Ovary (tissue), 7 donors: ENCODE measurements at regions not wholly inside any gene's neighbourhood (a gene's known extent, or its start where the extent isn't known, plus 50 kb on each side); places are given as distances from the start of the nearest gene placed in this dataset.

Experiments
- DNase-seq, 5 donors: peaks; one replicate each; pipeline ENCODE4 v3.0.0-alpha.2; 2019 to 2020
- H3K27ac ChIP-seq, 2 donors: fragments of 200-600 bp; one replicate each; pipeline versions ENCODE4 v1.5.1 to v1.8.0; 2019 to 2022
- H3K27me3 ChIP-seq: fragments of 200-600 bp; one replicate; pipeline ENCODE4 v1.8.0; 2022
- H3K36me3 ChIP-seq: fragments of 200-600 bp; sonication (generic); one replicate; pipeline ENCODE4 v1.5.1; 2019
- H3K4me1 ChIP-seq: one replicate; pipeline ENCODE4 v1.8.1; 2013; ENCODE audit warnings: mild to moderate bottlenecking, moderate library complexity; ENCODE audit not compliant: insufficient read depth
- H3K4me3 ChIP-seq: fragments of 200-600 bp; sonication (generic); one replicate; pipeline ENCODE4 v1.5.1; 2017
- H3K9me3 ChIP-seq, 2 donors: fragments of 200-600 bp in 1 of 2; sonication (generic) in 1 of 2; one replicate each; pipeline versions ENCODE4 v1.5.1 to v1.8.1; 2013 to 2019; ENCODE audit warnings: mild to moderate bottlenecking in 1 of 2, moderate library complexity in 1 of 2
- EP300 ChIP-seq: sonication (generic); formaldehyde crosslinking; IDR thresholded peaks from one replicate; pipeline ENCODE4 v1.6.1; 2017; ENCODE audit warnings: antibody characterized with exemption
- POLR2A ChIP-seq: fragments of 450-650 bp; IDR thresholded peaks from one replicate; pipeline ENCODE4 v1.6.1; 2017; ENCODE audit warnings: antibody characterized with exemption, mild to moderate bottlenecking, moderate library complexity
- whole genome bisulfite sequencing, 3 donors: extraction: QIAGEN DNeasy Blood & Tissue Kit in 1 of 3; methylation state at CpG; one replicate each; pipeline versions ENCODE4 v1.1.5 to v1.1.7; 2013 to 2017; 5-methylcytosine and 5-hydroxymethylcytosine counted together
- intact Hi-C, 4 donors: fragments of 100-400 bp; cut with DNase I; formaldehyde crosslinking; loops; one replicate each; pipeline versions ENCODE4 v1.11.0 to v1.15.1; 2022 to 2023
- TF ChIP-seq, protein P1 (sequence below), 3 donors: fragments of 450-650 bp in 2 of 3; fragments of 200-600 bp in 1 of 3; IDR thresholded peaks; one replicate each; pipeline versions ENCODE4 v1.5.1 to v1.8.0; 2016 to 2022; ENCODE audit warnings: antibody characterized with exemption in 3 of 3, mild to moderate bottlenecking in 1 of 3
- donor health status: DM: no; HTN: no; CAD: no; lungs with moderate emphysema.
- donor health status: DM: no; HTN: no; CAD: no.
- donor health status: Bipolar disorder and iron deficiency.
- donor health status: DM: no; HTN: no; CAD: no.
- donor health status: DM: yes; HTN: yes; CAD: no.

DNA sequence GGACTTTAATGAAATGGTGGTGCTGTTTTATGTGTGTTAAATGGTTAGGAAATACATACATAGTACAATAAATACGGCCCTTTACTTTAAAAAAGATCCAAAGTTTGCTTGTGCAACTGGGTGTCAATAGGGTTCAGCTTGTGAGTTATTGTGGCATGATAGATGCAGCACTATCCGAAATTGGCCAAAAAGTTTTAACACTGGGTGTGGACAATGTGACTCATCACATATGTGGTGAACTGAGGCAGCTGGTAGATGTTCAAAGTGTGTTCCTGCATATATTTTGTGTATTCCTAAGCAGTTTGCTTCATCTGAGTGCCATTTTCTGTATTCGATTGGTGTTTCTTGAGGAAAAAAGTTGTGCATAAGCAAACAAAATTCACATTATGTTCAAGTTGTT, 473.1 kb downstream of the KIF20B start:
- H3K36me3 ChIP-seq = no peaks in the 10 kb centered on the region
- H3K9me3 ChIP-seq = no peaks in the 10 kb centered on the region
- TF ChIP-seq, protein P1, sequence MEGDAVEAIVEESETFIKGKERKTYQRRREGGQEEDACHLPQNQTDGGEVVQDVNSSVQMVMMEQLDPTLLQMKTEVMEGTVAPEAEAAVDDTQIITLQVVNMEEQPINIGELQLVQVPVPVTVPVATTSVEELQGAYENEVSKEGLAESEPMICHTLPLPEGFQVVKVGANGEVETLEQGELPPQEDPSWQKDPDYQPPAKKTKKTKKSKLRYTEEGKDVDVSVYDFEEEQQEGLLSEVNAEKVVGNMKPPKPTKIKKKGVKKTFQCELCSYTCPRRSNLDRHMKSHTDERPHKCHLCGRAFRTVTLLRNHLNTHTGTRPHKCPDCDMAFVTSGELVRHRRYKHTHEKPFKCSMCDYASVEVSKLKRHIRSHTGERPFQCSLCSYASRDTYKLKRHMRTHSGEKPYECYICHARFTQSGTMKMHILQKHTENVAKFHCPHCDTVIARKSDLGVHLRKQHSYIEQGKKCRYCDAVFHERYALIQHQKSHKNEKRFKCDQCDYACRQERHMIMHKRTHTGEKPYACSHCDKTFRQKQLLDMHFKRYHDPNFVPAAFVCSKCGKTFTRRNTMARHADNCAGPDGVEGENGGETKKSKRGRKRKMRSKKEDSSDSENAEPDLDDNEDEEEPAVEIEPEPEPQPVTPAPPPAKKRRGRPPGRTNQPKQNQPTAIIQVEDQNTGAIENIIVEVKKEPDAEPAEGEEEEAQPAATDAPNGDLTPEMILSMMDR (IDR thresholded peaks at IDR 0.05) = no peak
- TF ChIP-seq EP300 (no peak), POLR2A (no peak)
- H3K27me3 ChIP-seq = no peaks in the 10 kb centered on the region
- 67 to 77% (median 74%) methylated on average over 3 of the region's 3 CpGs for WGBS, 3 donors
- no peaks in the 10 kb centered on the region for H3K4me1 ChIP-seq
- H3K27ac ChIP-seq = no peak overlapping the region
- H3K4me3 ChIP-seq = no peak overlapping the region
- intact Hi-C loops = no loop called here
- no peak for DNase-seq

DNA sequence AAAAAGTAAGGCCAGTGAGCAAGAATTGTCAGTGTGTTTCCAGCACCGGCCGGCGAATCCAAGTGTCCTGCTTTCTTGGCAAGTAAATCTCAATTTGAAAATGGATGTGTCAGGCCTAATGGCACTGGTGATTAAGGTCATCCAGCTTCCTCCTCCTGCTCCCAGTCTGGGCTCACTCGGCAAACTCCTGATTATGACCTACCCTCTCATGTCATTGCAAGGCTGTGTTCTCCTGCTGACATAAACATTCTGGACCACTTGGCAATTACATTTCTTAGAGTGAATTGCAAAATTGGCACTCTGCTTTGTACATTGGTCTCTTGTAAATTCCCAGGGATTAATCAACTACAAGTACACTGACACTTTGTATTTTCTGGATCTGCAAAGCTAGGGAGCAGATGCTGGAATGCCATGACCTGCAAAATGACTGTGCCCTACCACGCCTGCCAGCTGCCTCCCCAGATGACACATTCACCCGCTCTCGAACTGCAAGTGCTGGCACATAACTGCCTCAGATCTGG, 473.8 kb downstream of the KIF20B start:
- no peaks in the 10 kb centered on the region for H3K27me3 ChIP-seq
- TF ChIP-seq, protein P1 (IDR thresholded peaks at IDR 0.05) = no peak
- TF ChIP-seq EP300 (no peak), POLR2A (no peak)
- intact Hi-C loops = no loop called here
- no peak overlapping the region for H3K4me3 ChIP-seq
- no peak overlapping the region for H3K27ac ChIP-seq
- WGBS, 3 donors = 61 to 75% (median 64%) methylated on average over 7 of the region's 7 CpGs
- H3K36me3 ChIP-seq = no peaks in the 10 kb centered on the region
- no peaks in the 10 kb centered on the region for H3K4me1 ChIP-seq
- no peak for DNase-seq
- no peaks in the 10 kb centered on the region for H3K9me3 ChIP-seq

DNA sequence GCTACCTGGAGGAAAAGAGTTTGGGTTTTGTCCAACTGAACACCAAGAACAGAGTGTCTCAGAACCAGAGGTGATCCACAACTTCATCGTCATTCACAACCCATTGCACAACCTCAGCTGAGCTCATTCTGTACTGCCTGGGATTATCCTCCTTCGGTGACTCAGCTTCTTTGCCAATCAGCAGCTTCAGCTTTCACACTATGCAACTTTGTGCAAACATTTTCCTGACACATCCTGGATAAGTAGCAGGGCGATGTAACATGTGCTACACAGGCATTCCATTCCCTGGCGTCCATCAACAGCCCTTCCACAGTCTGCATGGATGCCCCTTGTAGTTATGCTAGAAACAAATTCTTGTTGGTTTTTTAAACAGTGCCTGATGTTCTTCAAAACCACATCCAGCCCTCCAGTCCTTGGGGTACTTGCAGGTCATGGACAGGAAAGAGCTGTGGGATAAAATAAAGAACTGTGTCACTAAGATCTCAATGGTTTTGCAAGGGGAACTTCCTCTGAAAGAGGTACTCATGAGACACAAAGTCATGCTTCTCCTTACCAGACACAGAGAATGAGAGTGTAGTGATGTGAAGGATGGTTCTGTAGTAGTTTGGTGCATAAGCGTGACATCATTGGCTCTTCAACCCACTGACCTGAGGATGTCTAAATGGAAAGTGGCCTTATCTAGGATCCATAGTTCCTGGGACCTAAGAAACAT, 478.5 kb downstream of the KIF20B start:
- H3K4me3 ChIP-seq = no peak overlapping the region
- intact Hi-C loops = no loop called here
- H3K4me1 ChIP-seq = no peaks in the 10 kb centered on the region
- TF ChIP-seq POLR2A = no peak
- TF ChIP-seq, protein P1 (IDR thresholded peaks at IDR 0.05) = no peak
- no peak for TF ChIP-seq EP300
- H3K27ac ChIP-seq = no peak overlapping the region
- 79 to 91% (median 82%) methylated on average over 5 of the region's 5 CpGs for WGBS, 3 donors
- no peak for DNase-seq
- H3K36me3 ChIP-seq = no peaks in the 10 kb centered on the region
- no peaks in the 10 kb centered on the region for H3K9me3 ChIP-seq
- no peaks in the 10 kb centered on the region for H3K27me3 ChIP-seq

DNA sequence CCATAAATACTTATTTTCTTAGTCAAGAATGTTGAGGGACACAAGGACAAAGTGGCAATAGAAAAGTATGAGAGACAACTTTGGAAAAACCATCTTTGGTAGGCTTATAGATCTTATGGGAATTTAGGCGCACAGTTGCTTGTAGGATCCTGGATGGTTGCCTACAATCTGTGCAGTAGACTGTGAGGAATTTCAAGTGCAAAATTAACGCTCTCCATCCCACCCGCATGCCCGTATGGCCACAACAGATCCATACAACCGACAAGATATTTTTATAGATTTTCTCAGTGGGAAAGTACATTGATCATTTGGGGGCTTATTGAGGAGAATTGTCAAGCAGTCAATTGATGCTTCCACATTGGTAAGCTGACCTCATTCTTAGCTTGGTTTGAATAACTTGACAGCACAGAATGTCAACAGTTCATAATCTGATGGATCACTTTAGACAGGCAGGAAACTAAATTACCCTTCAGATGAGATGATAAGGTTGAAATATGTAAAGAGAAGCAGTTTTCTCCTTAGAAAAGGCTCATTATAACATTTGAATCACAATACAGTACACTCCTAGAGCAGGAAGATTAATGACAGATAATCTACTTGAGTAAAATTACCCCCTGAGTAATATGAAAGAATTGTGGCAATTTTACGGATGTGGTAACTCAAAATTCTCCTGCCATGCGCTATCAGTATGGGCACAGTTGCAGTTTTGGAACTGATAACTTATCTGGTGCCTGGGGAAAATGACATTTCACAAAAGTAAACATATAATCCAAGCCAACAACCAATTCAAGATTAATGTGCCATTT, 479.7 kb downstream of the KIF20B start:
- Histone ChIP-seq H3K4me1 (no peaks in the 10 kb centered on the region), H3K9me3 (no peaks in the 10 kb centered on the region), H3K27me3 (no peaks in the 10 kb centered on the region), H3K4me3 (no peak overlapping the region), H3K36me3 (no peaks in the 10 kb centered on the region), H3K27ac (no peak overlapping the region)
- 72 to 82% (median 77%) methylated on average over 7 of the region's 7 CpGs for WGBS, 3 donors
- TF ChIP-seq EP300 = no peak
- TF ChIP-seq, protein P1 (IDR thresholded peaks at IDR 0.05) = no peak
- no peak for TF ChIP-seq POLR2A
- no peak for DNase-seq
- intact Hi-C loops = no loop called here
